ENCODE measurements at regions not wholly inside any gene's neighbourhood (a gene's known extent, or its start where the extent isn't known, plus 50 kb on each side); places are given as distances from the start of the nearest gene placed in this dataset.
"Not testable (repeated sequence)": the region's sequence is repeated elsewhere in the genome, so short reads cannot be mapped to it uniquely, and the experiment has no call there.

GRCh38 chr14:59137256-59137655 is 51.2 kb upstream of the DAAM1 start:
- TF ChIP-seq POLR2A (IDR thresholded peaks at IDR 0.05) (no peak), CTCF (IDR thresholded peaks at IDR 0.05) (no peak)
- no peak overlapping the region for H3K27ac ChIP-seq
- DNase-seq, result no peak
- no peaks in the 10 kb centered on the region for H3K36me3 ChIP-seq (ENCODE audit: low read depth, missing control alignments)
- H3K4me3 ChIP-seq, result no peak overlapping the region
- 99 to 100% methylated on average over 3 of the region's 3 CpGs for WGBS, 2 donors
- H3K4me1 ChIP-seq, result no peaks in the 10 kb centered on the region
- intact Hi-C loops (cut with DNase I; ENCODE audit: low total_unique reads), result no loop called here
- H3K9me3 ChIP-seq, result no peaks in the 10 kb centered on the region
- H3K27me3 ChIP-seq, result no peaks in the 10 kb centered on the region

GRCh38 chr14:59138576-59138975 is 49.9 kb upstream of the DAAM1 start:
- H3K27ac ChIP-seq; intact Hi-C loops (cut with DNase I; ENCODE audit: low total_unique reads); DNase-seq; H3K27me3 ChIP-seq; H3K9me3 ChIP-seq; H3K36me3 ChIP-seq (ENCODE audit: low read depth, missing control alignments); H3K4me1 ChIP-seq; H3K4me3 ChIP-seq: not testable (repeated sequence)
- WGBS, 2 donors, result 77 to 79% methylated on average over 5 of the region's 5 CpGs
